HK-2 (cell line): ENCODE measurements at regions not wholly inside any gene's neighbourhood (a gene's known extent, or its start where the extent isn't known, plus 50 kb on each side); places are given as distances from the start of the nearest gene placed in this dataset.

Experiments used
- DNase-seq: peaks from one replicate; pipeline ENCODE4 v3.0.0-alpha.2; 2018; ENCODE audit not compliant: unreplicated experiment

DNA sequence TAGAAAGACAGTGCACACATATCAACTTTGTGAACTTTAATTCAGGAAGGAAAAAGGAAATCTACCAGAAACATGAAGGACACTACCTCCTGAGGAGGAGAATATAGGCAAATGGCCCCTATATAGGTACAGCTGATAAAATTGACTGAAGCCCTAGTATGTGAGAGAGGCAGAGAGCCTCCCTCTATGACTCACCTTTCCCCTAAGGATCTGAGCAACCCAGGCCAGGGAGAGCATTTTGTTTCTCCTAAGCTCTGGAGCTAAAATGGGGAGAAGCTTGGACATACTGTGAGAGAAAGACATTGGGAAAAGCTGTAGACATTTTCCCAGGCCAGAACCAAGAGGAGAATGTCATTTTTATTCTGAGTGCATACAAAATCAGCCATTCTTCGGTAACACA, 303.5 kb downstream of the AHR start:
- DNase-seq: no peak

DNA sequence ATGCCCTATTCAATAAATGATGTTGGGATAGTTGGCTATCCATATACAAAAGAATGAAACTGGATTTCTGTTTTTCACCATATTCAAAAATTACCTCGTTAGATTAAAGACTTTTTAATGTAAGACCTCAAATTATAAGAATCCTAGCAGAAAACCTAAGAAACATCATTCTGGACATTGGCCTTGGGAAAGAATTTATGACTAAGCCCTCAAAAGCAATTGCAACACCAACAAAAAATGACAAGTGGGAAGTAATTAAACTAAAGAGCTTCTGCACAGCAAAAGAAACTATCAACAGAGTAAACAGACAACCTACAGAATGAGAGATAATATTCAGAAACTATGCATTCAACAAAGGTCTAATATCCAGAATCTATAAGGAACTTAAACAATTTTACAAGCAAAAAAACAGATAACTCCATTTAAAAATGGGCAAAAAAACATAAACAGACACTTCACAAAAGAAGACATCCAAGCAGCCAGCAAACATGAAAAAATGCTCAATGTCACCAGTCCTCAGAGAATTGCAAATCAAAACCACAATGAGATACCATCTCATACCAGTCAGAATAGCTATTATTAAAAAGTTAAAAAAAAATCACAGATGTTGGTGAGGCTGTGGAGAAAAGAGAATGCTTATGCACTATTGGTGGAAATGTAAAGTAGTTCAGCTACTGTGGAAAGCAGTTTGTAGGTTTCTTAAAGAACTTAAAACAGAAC, 309.8 kb downstream of the AHR start:
- no peak for DNase-seq

DNA sequence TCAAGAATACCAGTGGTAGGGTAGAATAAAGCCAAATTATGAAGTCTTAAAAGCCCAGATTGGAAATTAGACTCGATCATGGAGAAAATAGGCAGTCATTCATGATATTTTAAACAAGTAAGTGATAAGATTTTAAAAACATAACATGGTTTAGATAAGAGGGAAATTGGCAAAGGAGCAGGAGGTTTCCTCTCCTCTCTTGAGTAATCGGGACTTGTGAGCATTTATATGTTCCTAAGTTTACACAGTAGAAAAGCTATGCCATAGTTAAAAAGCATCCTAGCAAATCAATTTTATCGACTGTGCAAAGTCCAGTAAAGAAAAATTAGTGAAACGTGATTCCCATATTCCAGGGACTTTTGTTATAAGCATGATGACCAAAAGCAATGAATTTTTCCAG, 313.2 kb downstream of the AHR start:
- no peak for DNase-seq

DNA sequence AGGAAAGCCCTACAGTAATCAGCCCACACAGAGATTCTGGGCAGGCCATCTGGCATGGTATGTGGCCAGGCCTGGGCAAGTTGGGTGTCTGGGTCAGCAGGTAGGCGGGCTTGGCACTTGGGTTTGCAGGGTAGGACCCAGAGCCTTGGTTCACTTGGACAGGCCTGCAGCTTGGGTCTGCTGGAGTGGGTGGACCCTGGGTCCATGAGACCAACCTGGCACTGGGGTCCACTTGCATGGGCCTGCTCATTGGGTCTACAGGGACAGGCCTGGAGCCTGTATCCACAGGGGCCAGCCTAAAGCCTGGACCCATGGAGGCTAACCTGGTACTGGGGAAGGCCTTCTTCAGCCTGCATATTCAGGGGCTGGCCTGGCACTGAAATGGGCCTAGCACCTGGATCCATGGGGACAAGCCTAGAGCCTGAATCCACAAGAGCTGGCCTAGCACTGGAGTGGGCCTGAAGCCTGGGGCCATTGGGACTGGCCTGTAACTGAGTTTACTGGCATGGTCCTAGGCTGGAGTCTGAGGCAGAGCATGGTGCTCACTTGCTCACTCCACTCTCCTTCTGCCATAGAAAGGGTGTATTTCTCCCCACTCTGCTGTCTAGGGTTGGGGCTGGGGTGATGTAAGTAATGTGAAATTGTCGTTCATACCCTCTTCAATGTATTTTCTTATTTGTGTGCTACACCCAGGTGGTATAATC, 315.0 kb downstream of the AHR start:
- DNase-seq: no peak

DNA sequence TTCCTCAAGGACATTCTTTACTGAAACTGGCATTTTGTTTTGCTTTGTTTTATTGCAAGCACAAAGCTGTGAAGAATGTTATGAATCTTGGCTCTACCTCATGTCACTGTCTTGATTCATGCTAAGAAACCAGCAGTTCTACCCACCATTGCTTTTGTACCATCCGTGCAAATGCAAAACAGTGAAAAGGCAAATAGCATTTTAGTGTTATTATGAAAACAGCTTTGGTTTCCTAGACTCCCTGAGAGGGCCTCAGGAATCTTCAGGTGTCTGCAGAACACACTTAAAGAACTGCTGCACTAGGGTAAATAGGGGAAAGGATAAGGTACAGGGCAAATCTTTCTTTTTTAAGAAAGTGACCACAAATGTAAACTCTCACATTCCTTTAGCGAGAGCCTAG, 318.9 kb downstream of the AHR start:
- no peak for DNase-seq

- no peak for DNase-seq
Measured at GRCh38 chr7:17617857-17618651, 319.6 kb downstream of the AHR start.

DNA sequence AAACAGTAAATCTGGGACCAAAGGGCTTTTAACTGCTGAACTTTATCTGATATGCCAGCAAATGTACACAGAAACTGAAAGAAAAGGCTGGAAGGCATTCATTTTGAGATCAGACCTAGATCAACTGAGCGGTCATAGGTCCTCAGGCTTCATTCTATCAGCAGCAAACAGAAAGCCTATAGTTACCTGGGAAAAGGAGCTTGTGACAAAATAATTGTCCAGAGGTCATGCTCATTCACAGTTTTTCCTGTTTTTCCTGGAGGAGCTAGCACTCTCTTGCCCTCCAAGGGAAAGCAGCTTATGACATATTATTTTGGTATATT, 320.2 kb downstream of the AHR start:
- no peak for DNase-seq

DNA sequence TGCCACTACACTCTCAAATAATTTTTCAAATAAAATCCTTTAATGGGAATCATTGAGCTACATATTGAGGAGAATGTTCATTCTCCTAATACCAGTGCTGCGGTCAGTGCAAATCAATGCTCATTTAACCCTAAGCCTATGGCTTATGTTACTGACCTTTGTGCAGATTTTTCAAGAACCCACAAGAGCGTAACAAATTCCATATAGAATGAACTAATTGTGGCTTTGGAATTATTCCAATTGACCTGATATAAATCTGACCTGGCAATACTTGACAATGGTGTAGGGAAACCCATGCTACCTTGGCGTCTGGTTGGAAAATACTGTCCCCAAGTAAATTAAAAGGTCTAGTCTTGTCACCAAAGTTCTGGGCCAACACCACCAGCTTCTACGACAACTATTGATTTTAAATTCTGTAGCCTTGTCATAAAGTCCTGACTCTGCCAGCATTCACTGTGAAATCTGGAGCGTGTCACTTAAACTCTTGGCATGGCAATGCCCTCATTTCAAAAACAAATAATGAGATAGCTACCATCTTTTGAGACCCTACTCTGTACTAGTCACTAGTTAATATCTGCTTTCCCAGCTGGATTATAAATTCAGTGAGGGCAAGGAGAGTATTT, 320.9 kb downstream of the AHR start:
- no peak for DNase-seq

DNA sequence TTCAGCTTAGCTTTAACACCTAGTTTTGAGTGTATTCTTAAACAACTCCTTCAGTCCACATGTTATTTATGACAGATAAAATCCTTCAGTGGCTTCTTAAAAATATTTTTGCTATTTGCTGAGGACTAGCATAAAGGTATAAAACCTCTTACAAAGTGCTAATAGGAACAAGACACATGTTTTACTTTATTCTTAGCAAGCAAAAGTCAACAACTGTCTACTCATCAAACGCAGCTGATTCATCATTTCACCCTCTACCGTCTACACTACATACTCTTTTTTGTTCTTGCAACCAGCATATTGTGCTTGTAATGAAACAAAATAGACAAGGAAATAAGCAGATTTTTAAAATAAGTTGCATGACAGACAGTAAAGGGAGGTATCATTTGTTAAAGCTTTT, 319.7 kb downstream of the SNX13 start:
- no peak for DNase-seq

GRCh38 chr7:17622451-17622850, 317.8 kb downstream of the SNX13 start:
- DNase-seq: no peak

DNA sequence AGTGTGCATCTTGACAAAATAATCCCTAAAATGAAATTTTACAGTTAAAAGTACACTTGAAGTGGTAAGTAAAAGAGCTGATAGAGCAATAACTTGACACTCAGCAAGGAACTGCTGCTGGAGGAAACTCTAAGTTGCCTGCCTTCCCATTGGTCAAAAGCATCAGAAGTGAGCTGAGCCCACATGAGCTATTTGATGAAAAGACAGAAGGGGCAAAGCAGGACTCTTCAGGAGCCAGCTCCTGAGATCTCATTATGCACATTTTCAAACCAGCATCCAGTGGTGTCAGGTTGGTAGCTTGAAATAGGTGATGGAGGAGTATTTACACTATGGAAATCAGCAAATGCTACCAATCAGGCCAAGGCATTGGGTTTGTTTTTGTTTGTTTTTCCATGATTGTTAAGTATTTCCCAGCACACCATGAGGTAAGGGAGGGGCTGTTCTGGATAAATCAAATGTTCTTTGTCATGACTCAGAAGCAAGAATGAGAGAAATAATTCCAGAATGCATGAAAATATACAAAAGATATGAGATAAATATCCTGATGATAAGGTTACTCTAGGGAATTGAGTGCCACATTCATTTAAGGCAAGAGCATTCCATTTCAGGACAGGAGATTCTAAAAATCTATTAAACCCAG, 316.6 kb downstream of the SNX13 start:
- no peak for DNase-seq

- no peak for DNase-seq
Measured at GRCh38 chr7:17624379-17624778, 315.9 kb downstream of the SNX13 start.

DNA sequence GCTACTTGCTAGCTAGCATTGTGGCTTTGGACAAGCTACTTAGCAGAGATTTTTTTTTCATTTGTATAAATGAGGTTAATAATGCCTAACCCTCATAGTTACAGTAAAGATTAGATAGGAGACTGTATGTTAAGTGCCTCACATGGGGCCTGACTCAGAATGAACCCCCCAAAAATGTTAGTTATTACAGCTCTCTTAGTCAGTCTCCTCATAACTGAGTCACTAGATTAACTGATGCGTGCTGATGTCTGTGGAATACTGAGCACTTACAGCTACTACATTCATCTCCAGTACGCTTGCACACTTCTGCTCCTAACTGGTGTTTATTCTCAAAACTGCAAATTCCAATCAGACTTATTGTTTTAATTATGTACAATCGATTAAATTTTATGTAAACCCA, 315.3 kb downstream of the SNX13 start:
- peak; percentile 22 for DNase-seq

DNA sequence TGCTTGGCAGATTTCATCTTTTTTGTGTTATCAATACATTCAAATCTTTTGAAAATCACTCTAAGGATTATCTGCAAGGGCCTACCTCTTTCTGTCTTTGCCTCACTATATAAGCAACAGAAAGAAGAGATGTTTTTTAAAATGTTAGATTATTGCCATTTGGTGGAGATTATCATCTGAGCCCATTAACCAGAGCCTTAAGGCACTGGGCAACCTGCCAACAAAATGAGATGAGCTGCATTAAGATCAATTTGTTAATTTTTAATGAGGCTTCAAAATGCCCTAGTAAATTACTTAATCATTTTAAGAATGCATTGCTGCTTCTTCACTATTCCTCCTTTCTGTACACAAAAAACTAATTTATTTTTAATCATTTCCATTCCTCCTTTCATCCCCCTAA, 314.1 kb downstream of the SNX13 start:
- no peak for DNase-seq

DNA sequence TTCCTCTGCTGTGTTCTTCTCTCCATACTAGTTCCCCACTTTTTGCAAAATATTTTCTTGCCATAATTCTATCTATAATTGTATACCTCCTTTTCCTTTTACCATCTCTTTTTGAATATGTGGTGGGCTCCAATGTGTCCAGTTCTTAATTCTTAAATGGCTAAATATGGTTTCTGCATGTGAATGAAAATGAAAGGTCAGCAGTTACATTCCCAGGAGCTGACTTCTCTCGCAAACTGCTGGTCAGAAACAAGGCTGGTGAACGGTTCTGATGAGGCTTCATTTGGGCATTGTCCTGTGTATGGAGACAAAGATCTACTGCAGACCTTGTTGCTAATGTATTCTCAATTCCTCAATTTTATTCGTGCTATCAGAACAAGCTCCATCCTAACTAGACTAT, 309.2 kb downstream of the SNX13 start:
- no peak for DNase-seq

DNA sequence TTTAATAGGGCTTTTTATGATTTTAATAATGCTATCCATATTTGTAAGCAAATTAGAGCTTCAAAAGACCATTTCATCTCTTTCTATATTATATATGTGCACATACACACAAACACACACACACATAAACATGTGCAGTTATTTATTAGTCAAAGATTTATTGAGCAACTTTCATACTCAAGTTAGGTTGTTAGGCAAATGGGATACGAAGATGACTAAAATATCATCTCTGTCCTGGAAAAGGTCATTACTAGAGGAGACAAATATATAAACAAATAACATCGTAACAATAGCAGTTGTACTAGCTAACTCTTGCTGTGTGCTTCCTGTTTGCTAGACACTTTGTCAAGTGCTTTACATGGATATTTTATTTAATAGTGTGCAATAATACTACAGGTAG, 307.9 kb downstream of the SNX13 start:
- no peak for DNase-seq

GRCh38 chr7:17633067-17633466, 307.2 kb downstream of the SNX13 start:
- no peak for DNase-seq

DNA sequence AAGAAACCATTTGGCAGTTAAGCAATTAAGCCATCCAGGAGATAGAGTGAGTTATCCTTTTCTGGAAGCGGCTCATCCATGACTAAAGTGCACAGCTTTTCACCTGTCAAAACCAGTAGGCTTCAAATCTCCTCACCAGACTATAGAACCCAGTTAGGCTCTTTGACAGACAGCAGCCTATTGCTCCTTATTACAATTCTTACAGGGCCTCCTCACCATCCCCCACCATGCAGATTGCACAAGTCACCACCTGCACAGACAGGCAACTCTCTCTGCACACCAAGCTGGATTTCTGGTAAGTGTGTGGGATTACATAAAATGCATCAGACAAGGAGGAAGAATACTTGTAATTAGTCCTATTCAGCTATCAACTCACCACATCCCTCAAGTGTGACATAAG, 301.6 kb downstream of the SNX13 start:
- DNase-seq: no peak

DNA sequence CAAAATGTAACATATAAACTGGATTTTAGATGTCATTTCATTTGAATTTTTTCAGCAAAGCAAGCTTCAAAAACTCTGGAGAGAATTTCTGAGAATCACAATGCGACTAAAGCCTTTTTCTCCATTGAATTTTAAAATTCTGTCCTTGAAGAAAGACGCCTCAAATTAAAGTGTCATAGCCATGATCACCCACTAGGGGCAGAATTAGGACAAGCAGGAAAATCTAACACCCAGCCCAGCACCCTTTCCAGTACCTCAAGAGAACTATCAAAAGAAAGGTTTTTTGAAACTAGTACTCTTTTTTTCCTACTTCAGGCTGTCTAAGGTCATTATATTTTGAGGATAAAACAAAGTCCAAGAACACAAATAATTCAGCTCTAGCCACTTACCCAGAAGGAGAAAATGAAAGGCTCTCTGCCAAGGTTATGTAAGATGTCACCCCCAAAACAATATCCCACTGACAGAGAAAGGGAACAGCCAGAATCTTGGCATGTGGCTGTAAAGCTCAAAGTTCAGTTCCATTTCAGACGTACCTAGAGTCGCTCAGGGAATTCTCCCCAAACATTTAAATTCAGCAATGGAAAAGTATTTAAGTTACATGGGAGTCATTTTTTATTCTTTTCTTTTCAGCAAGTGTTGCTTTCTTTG, 299.4 kb downstream of the SNX13 start:
- DNase-seq: no peak

- DNase-seq: no peak
Measured at GRCh38 chr7:17645500-17645899, 294.8 kb downstream of the SNX13 start.

DNA sequence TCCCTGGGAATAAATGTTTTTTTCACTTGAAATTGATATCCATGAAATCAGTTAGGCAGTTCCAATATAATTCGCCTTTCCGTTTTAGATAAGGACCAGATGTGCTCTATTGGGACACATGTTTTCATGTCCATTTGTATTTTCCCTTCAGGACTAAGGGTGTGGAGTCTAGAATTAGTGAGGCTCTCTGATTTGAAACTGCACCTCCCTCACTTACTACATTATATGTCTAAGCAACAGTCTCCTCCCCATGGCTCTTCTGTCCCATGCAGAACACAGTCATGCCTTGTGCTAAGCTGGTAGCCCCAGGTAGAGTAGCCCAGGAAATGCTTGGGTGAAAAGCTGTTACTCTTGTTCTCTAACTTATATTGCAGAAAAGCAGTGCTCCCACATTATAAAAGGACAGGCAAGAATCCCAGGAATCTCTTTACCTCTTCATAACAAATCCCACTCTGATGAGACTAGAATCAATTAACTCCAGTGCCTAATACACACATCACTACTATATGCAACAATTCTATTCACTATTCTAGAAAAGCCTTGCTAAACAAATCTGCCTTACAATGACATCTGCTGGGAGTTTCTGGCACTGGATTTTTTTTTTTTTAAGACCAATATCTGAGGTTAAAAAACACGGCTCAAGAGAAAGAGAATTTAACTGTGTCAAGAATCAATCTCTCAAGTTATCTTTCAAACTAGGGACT, 293.9 kb downstream of the SNX13 start:
- no peak for DNase-seq
